ELF-1 (cell line): ENCODE measurements at regions not wholly inside any gene's neighbourhood (a gene's known extent, or its start where the extent isn't known, plus 50 kb on each side); places are given as distances from the start of the nearest gene placed in this dataset.

Experiments
- DNase-seq: peaks from one replicate; pipeline ENCODE4 v3.0.0-alpha.2; 2016; ENCODE audit warnings: low read depth, low spot score

GRCh38 chr1:48164571-48164970 lies 57.9 kb upstream of the SLC5A9 start:
- DNase-seq: no peak

DNA sequence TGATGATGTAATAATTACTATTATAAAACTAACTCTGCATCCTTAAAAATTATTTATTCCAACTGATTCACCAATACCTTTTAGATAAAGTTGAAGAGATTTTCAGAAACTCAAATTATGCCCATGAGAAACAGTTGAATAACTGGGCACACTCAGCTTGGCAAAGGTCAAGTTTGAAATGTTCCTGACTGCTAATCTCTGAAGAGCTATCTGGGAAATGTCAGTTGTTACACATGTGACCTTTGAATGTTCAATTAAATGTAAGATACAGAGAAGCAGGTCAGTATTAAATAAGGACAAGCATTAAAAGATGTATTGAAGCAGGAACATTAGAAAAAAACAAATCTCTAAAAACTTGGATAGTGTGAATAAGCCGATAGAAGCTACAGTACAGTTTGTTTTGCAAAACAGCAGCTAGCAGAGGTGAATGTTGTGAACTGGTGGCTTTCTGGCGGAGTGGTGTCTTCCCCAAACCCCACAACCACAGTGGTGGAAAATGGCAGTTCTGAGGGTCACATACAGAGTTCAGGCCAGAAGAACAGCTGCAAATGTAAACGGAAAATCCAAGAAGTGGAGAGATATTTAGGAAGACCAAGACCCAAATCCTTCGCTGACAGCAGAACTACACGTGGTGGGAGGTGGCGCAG lies 61.9 kb upstream of the SLC5A9 start:
- DNase-seq: no peak

GRCh38 chr1:48139275-48139674 lies 83.2 kb upstream of the SLC5A9 start:
- no peak for DNase-seq

- no peak for DNase-seq
Observed at GRCh38 chr1:48127735-48128685, 94.5 kb upstream of the SLC5A9 start.

DNA sequence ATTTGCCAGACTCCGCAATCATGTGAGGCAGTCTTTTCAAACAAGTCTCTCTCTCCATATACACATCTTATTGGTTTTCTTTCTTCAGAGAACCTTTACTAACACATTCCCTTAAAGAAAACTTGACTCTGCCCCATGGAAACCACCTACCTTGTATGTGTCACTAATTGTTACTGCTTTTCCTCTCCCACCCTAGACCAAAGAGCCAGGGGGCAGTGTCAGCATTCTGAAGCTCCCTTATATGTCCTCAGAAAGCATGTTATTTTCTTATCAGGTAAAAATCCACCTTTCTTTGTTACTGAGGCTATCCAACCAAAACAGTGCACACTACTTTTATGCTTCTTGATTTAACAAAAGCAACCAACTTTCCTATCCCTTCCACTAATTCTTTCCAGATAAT lies 98.9 kb upstream of the SLC5A9 start:
- no peak for DNase-seq

DNA sequence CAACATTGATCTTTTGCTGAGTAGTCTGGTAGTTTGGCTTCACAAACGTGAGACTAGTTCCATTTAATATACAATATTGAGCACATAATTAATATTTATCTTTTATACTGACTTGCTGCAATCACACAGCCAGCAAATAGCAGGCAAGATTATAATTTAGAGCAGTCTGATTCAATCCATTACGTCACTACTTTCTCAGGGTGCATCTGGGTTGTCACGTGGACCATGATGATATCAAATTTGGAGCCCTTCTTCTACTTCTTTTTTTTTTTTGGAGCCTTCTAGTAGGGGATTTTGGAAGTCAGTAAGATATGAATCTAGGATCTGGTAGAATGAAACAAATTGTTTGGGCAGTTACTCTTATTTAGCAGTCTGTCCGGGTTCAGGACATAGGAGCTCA lies 100.6 kb upstream of the SLC5A9 start:
- DNase-seq: no peak

- DNase-seq: no peak
Observed at GRCh38 chr1:48120621-48121020, 101.9 kb upstream of the SLC5A9 start.

DNA sequence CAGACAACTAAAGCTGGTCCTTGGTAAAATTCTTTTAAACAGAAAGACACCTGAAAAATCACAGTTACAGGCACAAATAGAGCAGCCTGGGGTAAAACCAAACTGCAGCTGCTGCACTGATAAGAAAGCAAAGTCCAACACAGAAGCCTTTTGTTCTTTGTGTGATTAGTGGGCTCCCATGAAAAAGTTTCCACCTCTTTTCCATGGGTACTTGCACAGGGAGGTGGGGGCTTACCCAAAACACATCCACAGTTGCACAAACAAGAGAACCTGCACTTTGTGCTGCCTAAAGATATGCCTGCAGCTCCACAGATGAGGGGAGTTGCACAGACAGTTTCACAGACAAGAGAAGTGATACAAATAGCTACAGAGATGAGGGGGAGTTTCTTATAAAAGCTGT lies 106.7 kb upstream of the SLC5A9 start:
- DNase-seq: no peak

GRCh38 chr1:48114596-48115382 lies 107.7 kb upstream of the SLC5A9 start:
- DNase-seq: no peak

DNA sequence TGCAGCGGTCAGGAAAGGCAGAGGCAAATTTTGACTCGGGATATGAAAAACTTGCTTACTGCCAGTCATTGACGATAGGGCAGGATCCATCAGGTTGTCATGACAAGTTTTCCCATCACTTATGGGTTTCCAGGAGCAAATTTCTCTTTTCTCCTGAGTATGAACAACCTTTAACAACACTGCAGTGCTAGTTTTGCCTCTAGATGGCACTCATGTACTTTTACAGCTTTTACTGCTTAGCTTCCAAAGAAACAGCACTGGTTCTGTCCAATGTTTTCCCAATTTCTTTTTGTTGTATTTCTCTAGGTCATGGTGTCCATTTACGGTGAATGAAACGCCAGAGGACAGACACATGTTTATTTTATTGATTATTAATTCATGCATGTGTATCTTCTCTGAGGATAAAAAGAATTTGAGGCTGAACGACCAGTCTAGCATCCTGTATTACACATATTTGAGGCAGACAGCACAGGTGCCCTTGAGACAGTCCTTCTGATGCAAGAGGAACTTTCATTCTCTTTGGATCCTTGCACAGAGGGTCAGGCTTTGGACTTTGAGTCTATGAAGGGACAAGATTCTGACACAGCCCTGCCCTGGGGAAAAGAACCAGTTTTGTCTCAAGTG lies 112.3 kb upstream of the TRABD2B start:
- peak; percentile 47 for DNase-seq

- no peak for DNase-seq
Observed at GRCh38 chr1:48107516-48107915, 110.3 kb upstream of the TRABD2B start.

DNA sequence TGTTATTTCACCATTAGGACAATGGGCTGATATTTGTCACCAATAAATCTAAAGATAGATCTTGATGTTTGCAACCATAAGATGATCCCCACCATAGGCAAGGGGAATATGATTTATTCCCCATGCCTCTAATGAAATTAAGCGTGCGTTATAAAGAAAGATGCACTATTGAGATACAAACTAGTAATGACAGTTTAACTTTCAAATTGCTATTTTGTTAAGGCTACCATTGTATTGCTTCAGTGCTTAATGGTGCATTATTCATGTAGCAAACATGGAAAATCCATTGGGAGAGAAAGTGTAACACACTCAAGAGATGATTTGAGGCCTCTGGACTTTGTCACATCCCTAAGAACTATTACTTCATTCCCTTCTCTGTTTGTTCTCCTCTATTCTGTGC lies 108.9 kb upstream of the TRABD2B start:
- no peak for DNase-seq

DNA sequence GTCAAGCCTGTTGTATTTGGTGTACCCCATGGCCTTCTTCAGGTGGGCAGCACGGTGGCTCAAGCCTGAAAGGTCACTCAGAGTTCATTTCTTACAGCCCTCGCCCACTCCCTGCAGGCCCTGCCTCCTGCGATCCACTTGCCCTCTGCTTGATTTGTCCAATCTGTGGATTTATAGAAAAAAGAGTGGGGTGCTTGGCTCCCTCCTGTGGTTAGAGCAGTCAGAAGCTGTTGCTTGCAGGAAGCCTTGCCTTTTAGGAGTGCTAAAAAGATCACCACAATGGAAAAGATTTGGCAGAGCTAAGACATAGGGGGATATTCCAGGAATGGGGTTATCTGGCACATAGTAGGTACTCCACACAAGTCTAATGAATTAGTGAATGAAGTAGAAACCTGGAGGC lies 108.0 kb upstream of the TRABD2B start:
- no peak for DNase-seq

- no peak for DNase-seq
Observed at GRCh38 chr1:48103495-48103894, 106.3 kb upstream of the TRABD2B start.

- no peak for DNase-seq
Observed at GRCh38 chr1:48102766-48103165, 105.6 kb upstream of the TRABD2B start.

DNA sequence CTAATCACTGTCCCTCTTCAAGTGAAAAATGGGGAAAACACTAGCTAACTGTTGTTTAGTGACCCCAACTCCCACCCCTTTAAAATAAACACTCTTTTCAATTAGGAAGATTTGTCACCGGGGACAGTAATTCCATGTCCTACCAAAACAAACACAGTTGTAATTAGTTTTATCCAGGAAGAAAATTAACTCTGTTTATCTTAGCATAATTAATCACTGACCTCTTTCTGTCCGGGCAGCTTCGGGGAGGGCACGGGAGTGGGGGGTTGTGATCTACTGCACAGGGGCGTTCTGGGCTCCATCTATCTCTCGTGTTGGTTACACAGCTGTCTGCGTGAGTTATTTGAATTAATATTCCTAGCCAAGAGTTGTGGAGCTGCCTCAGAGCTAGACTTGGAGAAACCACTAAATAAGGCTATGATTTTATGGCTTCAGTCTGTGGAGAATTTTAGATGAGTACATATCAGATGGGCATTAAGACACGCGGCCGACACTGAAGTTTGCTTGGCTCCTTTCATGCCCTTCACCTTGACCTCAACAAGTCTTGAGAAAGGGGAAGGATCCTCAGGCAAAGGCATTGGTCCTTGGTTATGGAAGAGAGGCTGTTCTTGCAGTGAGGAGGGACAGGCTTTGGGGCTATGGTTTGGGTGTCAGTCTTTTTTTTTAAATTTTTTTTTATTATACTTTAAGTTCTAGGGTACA lies 102.0 kb upstream of the TRABD2B start:
- DNase-seq: no peak

GRCh38 chr1:48093696-48094528 lies 96.7 kb upstream of the TRABD2B start:
- peak; percentile 89 for DNase-seq

DNA sequence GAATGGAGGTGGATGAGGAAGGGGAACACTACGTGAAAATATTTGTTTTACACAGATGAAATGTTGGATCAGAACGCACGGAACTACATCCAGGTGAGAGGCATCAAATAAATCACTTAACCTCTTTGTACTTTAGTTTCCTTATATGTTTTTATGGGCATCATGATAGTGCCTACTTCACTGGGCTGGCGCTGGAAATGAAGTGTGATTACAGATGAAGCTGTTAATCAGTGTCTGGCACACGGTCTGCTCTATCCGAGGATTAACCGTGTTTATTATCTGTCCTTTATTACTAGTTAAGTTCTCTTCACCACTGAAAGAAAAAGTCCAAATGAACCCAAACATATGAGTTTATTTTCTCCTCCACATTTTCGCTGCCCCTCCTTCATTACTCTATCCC lies 96.0 kb upstream of the TRABD2B start:
- no peak for DNase-seq

- DNase-seq: no peak
Observed at GRCh38 chr1:48092401-48092800, 95.2 kb upstream of the TRABD2B start.

GRCh38 chr1:48089356-48089891 lies 92.2 kb upstream of the TRABD2B start:
- DNase-seq: no peak
